HEK293 (cell line): ENCODE measurements at regions not wholly inside any gene's neighbourhood (a gene's known extent, or its start where the extent isn't known, plus 50 kb on each side); places are given as distances from the start of the nearest gene placed in this dataset.

Experiments
- CTCF ChIP-seq: fragments of 450-650 bp; formaldehyde crosslinking; IDR thresholded peaks from 2 replicates; pipeline ENCODE4 v1.5.1; 2016; ENCODE audit warnings: missing biosample characterization, missing genetic modification characterization
- KLF16 ChIP-seq: fragments of 450-650 bp; formaldehyde crosslinking; IDR thresholded peaks from 2 replicates; pipeline ENCODE4 v1.5.1; 2017; ENCODE audit warnings: missing biosample characterization, missing genetic modification characterization
- KLF17 ChIP-seq: fragments of 450-650 bp; formaldehyde crosslinking; IDR thresholded peaks from 2 replicates; pipeline ENCODE4 v1.5.1; 2016; ENCODE audit warnings: missing biosample characterization, missing genetic modification characterization
- OSR2 ChIP-seq: fragments of 450-650 bp; formaldehyde crosslinking; IDR thresholded peaks from 2 replicates; pipeline ENCODE4 v1.5.1; 2016; ENCODE audit warnings: missing biosample characterization, missing genetic modification characterization
- ZNF10 ChIP-seq: fragments of 450-650 bp; formaldehyde crosslinking; IDR thresholded peaks from 2 replicates; pipeline ENCODE4 v1.5.1; 2017; ENCODE audit warnings: missing biosample characterization, missing genetic modification characterization
- ZNF114 ChIP-seq: fragments of 450-650 bp; formaldehyde crosslinking; IDR thresholded peaks from 2 replicates; pipeline ENCODE4 v1.5.0; 2017; ENCODE audit warnings: missing biosample characterization, missing genetic modification characterization
- ZNF121 ChIP-seq: fragments of 450-650 bp; formaldehyde crosslinking; IDR thresholded peaks from 2 replicates; pipeline ENCODE4 v1.5.1; 2016; ENCODE audit warnings: missing biosample characterization, missing genetic modification characterization
- ZNF146 ChIP-seq: fragments of 450-650 bp; formaldehyde crosslinking; IDR thresholded peaks from 2 replicates; pipeline ENCODE4 v1.5.1; 2016; ENCODE audit warnings: missing biosample characterization, missing genetic modification characterization
- ZNF585B ChIP-seq: fragments of 450-650 bp; formaldehyde crosslinking; IDR thresholded peaks from 2 replicates; pipeline ENCODE4 v1.5.1; 2016; ENCODE audit warnings: missing biosample characterization, missing genetic modification characterization
- ZNF645 ChIP-seq: fragments of 450-650 bp; formaldehyde crosslinking; IDR thresholded peaks from 2 replicates; pipeline ENCODE4; 2016; ENCODE audit warnings: missing biosample characterization, missing genetic modification characterization
- ZNF707 ChIP-seq: fragments of 450-650 bp; formaldehyde crosslinking; IDR thresholded peaks from 2 replicates; pipeline ENCODE4 v1.5.1; 2016; ENCODE audit warnings: missing biosample characterization, missing genetic modification characterization

GRCh38 chr18:52001106-52001505 is 338.9 kb upstream of the DCC start:
- TF ChIP-seq KLF17 (tag by site-specific recombination) (no peak), ZNF585B (tag by site-specific recombination) (no peak), CTCF (tag by site-specific recombination) (no peak), ZNF146 (tag by site-specific recombination) (no peak), ZNF10 (tag by site-specific recombination) (no peak), KLF16 (tag by site-specific recombination) (no peak), OSR2 (tag by site-specific recombination) (no peak), ZNF645 (no peak), ZNF707 (tag by site-specific recombination) (no peak), ZNF121 (tag by site-specific recombination) (no peak), ZNF114 (tag by site-specific recombination) (no peak)
